PFSK-1 (cell line): ENCODE measurements at regions not wholly inside any gene's neighbourhood (a gene's known extent, or its start where the extent isn't known, plus 50 kb on each side); places are given as distances from the start of the nearest gene placed in this dataset.

Source experiments
- FOXP2 ChIP-seq: optimal IDR thresholded peaks from 2 replicates; pipeline ENCODE3; 2011; ENCODE audit warnings: borderline replicate concordance, control low read depth, inconsistent platforms; ENCODE audit not compliant: insufficient read depth; ENCODE audit errors: extremely low read length, extremely low read depth
- POLR2AphosphoS5 ChIP-seq: IDR thresholded peaks from 2 replicates; pipeline ENCODE4 v1.6.1; 2012; ENCODE audit warnings: low read depth, mild to moderate bottlenecking, control low read depth, low read length, moderate library complexity
- REST ChIP-seq, 2 experiments: IDR thresholded peaks; 2 replicates each; pipeline versions ENCODE4 v1.6.1 to v1.8.0; 2011 to 2012; ENCODE audit warnings: low read depth in 2 of 2, low read length in 2 of 2, control low read depth in 1 of 2, inconsistent platforms in 1 of 2, mild to moderate bottlenecking in 1 of 2, moderate library complexity in 1 of 2; ENCODE audit not compliant: insufficient read depth in 1 of 2
- SIN3A ChIP-seq: IDR thresholded peaks from 2 replicates; pipeline ENCODE4 v1.6.1; 2012; ENCODE audit warnings: mild to moderate bottlenecking, low read length, moderate library complexity, borderline replicate concordance; ENCODE audit not compliant: insufficient read depth
- TAF1 ChIP-seq: IDR thresholded peaks from 2 replicates; pipeline ENCODE4 v1.6.1; 2012; ENCODE audit warnings: low read length, control low read depth, borderline replicate concordance; ENCODE audit not compliant: insufficient read depth

DNA sequence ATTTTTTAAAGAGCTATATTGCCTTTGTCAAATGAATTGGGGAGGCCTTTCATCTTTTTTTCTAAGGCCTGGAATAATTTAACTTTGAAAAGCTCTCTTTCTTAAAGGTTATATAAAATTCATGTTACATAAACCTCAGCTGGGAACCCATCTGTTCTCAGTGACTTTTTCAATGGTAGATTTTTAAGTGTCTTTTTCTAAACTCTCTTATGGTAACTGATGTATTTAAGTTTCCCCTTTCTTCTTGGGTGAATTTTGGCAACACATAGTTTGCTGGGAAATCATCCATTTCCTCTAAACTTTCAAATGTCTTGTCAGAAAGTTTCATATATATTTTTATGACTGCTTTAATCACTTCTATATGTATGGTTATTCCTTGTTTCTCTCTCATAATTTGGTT is 362.2 kb upstream of the KLF6 start:
- TF ChIP-seq POLR2AphosphoS5 (no peak), TAF1 (no peak), SIN3A (no peak), REST (IDR thresholded peaks at IDR 0.05; ENCODE audit: insufficient read depth in 1 of 2, low read depth in 2 of 2, low read length in 2 of 2) (no peak), FOXP2 (no peak)
